ENCODE measurements at regions not wholly inside any gene's neighbourhood (a gene's known extent, or its start where the extent isn't known, plus 50 kb on each side); places are given as distances from the start of the nearest gene placed in this dataset.

DNA sequence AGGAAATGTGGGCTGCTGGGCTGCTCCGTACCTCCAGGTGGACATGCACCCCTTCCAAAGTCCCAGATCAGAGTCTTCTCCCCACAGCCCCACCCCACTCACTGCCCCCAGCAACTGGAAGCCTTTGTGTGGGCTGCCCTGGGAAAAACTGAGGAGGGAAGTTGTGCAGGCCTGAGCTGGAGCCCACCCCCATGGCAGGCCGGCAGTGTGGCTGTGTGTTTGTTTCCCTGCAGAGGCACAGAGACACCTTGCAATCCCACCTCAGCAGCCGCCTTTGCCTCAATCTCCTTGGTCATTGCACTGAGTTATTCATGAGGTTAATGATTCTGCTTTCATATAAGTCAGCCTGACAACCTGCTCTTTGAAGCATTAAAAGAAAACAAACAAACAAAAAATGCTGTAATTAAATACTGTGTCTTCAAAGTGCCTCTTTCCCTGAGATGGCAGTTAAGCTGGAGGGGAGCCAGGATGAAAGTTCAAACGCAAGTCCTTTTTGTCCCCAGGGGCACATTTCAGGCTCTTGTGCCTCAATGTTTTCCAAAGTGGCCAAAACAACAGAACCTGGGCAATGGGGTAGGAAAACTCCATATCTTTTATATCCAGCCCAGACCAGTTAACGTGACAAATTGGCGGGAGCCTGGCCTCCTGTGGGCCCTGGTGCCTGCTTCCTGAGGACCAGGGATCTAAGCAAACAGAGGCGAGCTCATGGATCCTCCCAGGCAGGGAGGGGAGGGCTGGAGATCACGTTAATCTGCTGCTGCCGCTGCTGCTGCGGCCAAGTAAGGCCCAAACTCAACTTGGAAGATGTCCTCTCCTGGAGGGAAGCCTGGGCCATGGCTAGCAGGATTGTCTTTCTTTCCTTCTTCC lies 51.9 kb upstream of the TSPAN11 start:
- peaks cover 9% of the 10 kb centered on the region for H3K27me3 Mint-ChIP-seq
- H3K27ac Mint-ChIP-seq, result no peak overlapping the region
- no peaks in the 10 kb centered on the region for H3K4me1 Mint-ChIP-seq
- ChIA-PET POLR2A (no interaction called here), CTCF (no interaction called here)
- H3K9me3 Mint-ChIP-seq, result no peaks in the 10 kb centered on the region
- H3K4me3 Mint-ChIP-seq, result no peak overlapping the region
- no peaks in the 10 kb centered on the region for H3K36me3 Mint-ChIP-seq (ENCODE audit: low read depth)
- DNase-seq, result no peak

DNA sequence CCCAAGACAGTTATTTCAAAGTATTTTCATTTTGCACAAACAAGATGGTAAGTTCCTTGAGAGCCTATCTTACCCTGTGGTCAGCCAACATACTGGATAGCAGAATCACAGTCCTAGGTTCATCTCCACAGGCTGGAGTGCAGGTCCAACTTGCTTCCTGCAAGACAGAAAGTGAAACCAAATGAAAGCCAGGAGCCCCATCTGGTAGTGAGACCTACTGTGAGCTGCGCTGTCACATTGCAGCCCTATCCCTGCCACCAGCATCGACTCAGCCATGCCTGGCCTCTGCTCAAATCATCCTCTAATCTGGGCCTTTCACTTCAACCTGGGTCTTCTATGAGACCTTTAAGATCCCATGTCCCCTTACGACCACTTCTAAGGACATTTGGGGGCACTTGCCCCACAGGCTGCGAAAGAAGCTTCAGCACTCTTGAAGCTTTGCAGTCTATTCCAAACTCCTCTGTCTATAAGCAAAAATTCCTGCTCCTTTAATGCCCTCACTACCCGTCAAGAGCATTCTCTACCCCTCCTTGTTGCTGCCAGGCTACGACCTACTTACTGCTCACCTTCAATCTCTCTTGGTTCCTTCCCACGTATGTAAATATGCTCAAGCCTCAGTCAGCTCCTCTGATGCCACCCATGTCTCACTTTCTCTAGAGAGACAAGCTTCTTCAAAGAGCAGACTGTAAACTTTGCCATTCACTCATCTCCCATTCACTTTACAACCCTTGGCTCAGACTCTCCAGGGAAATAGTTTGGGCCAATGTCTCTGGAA lies 55.9 kb upstream of the TSPAN11 start:
- H3K4me1 Mint-ChIP-seq, result no peaks in the 10 kb centered on the region
- CTCF ChIA-PET, result no interaction called here
- peaks cover 13% of the 10 kb centered on the region for H3K27me3 Mint-ChIP-seq
- no peak for DNase-seq
- no peak overlapping the region for H3K27ac Mint-ChIP-seq
- no peaks in the 10 kb centered on the region for H3K36me3 Mint-ChIP-seq (ENCODE audit: low read depth)
- POLR2A ChIA-PET, result no interaction called here
- peaks cover 4% of the 10 kb centered on the region for H3K9me3 Mint-ChIP-seq
- no peak overlapping the region for H3K4me3 Mint-ChIP-seq

DNA sequence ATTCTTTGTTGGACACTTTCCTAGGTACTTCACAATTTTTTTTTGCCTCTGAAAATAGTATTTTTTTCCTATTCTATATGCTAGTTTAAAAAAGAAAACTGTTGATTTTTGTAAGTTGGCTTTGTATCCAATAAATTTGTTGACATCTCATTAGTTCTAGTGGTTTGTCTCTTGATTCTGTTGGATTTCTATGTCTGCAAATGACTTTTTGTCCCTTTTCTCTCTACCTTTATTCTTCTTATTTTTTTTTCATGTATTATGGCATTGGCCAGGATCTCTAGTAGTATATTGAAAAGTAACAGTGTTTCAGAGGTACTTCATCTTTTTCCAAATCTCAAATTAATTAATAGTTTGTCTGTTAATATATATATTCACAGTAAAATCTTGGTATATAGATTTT lies 59.1 kb upstream of the TSPAN11 start:
- Mint-ChIP-seq H3K4me3 (no peak overlapping the region), H3K4me1 (no peaks in the 10 kb centered on the region), H3K27ac (no peak overlapping the region), H3K36me3 (ENCODE audit: low read depth) (no peaks in the 10 kb centered on the region), H3K9me3 (peaks cover 4% of the 10 kb centered on the region), H3K27me3 (peaks cover 13% of the 10 kb centered on the region)
- ChIA-PET POLR2A (no interaction called here), CTCF (no interaction called here)
- DNase-seq, result no peak

DNA sequence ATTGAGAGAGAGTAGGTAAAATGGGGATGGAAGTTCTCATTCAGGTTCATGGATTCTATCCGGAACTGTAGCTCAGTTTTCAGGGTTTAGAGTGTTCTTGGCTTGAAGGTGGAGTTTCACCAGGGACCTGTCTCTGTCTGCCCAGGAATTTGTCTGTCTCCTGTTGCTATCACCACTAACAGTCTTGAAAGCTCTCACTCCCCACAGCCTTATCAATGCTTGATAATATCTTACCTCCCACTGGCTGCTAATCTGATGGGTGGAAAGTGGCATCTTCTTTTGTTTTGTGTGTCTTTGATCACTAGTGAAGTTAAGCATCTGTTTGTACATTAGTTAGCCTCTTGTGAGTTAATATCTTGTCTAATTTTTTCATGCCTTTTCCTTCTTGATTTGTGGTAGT lies 60.3 kb upstream of the TSPAN11 start:
- Mint-ChIP-seq H3K4me3 (no peak overlapping the region), H3K4me1 (no peaks in the 10 kb centered on the region), H3K27me3 (peaks cover 13% of the 10 kb centered on the region), H3K27ac (no peak overlapping the region), H3K36me3 (ENCODE audit: low read depth) (no peaks in the 10 kb centered on the region), H3K9me3 (peaks cover 4% of the 10 kb centered on the region)
- DNase-seq, result no peak
- ChIA-PET CTCF (no interaction called here), POLR2A (no interaction called here)

DNA sequence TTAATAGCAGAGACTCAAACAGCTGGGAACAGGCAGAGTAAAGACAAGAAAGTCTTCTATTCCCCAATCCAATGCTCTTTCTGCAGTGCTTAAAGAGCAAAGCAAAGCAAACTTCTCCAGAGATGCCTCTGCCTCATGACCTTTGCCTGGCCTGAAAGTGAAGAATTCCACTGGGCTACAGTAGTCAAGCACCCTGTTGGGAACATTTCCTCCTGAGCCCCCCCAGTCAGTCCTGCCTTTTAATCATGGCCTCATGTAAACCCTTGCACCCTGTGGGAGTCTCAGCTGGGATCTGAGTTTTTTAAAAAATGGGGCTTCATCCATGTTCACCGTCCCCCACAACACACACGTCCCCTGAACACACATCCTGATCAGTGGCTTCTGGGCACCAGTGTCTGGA lies 62.7 kb upstream of the TSPAN11 start:
- H3K9me3 Mint-ChIP-seq, result peaks cover 4% of the 10 kb centered on the region
- no peaks in the 10 kb centered on the region for H3K4me1 Mint-ChIP-seq
- POLR2A ChIA-PET, result no interaction called here
- peaks cover 10% of the 10 kb centered on the region for H3K27me3 Mint-ChIP-seq
- no peak overlapping the region for H3K4me3 Mint-ChIP-seq
- H3K27ac Mint-ChIP-seq, result no peak overlapping the region
- H3K36me3 Mint-ChIP-seq (ENCODE audit: low read depth), result no peaks in the 10 kb centered on the region
- CTCF ChIA-PET, result no interaction called here
- DNase-seq, result no peak

DNA sequence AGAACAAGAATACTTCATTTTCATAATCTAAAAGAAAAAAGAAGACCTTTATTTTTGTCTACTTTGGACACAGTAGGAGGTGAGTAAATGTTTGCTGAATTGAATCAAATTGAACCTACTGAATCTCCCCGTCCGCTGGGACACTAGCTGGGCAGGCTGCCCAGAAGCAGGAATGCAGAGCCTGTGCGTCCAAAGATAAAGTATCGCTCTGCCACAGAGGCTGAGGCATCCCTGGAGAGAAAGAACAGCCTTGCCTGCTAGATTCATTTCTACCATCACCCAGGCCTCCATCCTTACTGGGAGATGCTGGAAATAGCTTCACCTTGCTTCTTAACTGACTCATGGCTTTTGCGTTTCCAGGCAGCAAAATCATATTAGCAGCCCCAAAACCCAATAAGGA lies 64.1 kb upstream of the TSPAN11 start:
- POLR2A ChIA-PET, result no interaction called here
- no peak for DNase-seq
- peaks cover 4% of the 10 kb centered on the region for H3K9me3 Mint-ChIP-seq
- H3K27me3 Mint-ChIP-seq, result peaks cover 9% of the 10 kb centered on the region
- H3K4me1 Mint-ChIP-seq, result no peaks in the 10 kb centered on the region
- CTCF ChIA-PET, result interaction anchor here (0.9 to 1.2 kb wide), 2 partner anchors 15 to 18 kb away, joined by 4 read pairs; no protein-coding TSS in a partner anchor
- no peaks in the 10 kb centered on the region for H3K36me3 Mint-ChIP-seq (ENCODE audit: low read depth)
- no peak overlapping the region for H3K4me3 Mint-ChIP-seq
- no peak overlapping the region for H3K27ac Mint-ChIP-seq

DNA sequence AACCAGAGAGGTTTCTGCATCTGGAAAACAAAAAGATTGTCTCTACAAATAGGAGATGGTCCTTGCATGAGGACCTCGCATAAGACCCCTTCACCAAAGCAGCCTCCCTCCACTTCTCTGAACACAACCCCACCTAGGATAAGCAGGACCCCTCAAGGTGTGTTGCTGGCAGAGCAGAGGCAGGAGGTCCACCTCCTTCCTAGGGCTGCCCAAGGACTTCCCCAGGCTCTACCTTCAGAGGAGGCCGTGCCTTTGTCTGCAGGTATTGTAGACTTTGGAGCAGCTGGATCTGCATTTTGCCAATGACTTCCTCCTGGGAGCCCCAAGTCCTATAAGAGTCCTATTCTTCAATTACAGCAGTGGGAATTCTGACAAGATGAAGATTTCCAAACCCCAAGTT lies 67.3 kb upstream of the TSPAN11 start:
- CTCF ChIA-PET, result interaction anchor here (1.1 kb wide), 1 partner anchor 12 kb away, joined by 4 read pairs; no protein-coding TSS in a partner anchor
- Mint-ChIP-seq H3K27me3 (peaks cover 3% of the 10 kb centered on the region), H3K27ac (no peak overlapping the region), H3K36me3 (ENCODE audit: low read depth) (no peaks in the 10 kb centered on the region), H3K4me1 (no peaks in the 10 kb centered on the region), H3K4me3 (no peak overlapping the region), H3K9me3 (no peaks in the 10 kb centered on the region)
- POLR2A ChIA-PET, result interaction anchor here (0.7 kb wide), 1 partner anchor 260 kb away, joined by 3 read pairs; no protein-coding TSS in a partner anchor
- no peak for DNase-seq

DNA sequence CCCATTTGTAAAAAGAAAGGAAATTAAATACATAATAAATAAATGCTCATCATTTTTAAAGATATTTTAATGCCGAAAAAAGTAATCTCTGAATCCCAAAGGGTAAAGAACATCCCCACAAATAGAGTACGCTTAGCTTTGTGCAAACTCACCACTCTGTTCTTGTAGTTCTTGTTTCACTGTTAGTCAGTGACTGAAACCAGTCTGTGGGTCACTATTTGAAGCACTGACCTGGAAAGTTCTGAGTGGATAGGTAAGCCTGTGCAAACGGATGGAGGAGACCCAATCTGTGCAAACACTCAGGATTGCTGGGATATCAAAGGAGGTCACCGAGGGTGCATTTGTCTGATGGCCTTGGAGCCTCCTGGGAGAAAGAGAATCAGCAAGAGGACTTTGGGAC lies 68.1 kb upstream of the TSPAN11 start:
- Mint-ChIP-seq H3K4me1 (no peaks in the 10 kb centered on the region), H3K9me3 (no peaks in the 10 kb centered on the region), H3K4me3 (no peak overlapping the region), H3K36me3 (ENCODE audit: low read depth) (no peaks in the 10 kb centered on the region), H3K27me3 (peaks cover 3% of the 10 kb centered on the region), H3K27ac (no peak overlapping the region)
- ChIA-PET POLR2A (no interaction called here), CTCF (no interaction called here)
- no peak for DNase-seq

DNA sequence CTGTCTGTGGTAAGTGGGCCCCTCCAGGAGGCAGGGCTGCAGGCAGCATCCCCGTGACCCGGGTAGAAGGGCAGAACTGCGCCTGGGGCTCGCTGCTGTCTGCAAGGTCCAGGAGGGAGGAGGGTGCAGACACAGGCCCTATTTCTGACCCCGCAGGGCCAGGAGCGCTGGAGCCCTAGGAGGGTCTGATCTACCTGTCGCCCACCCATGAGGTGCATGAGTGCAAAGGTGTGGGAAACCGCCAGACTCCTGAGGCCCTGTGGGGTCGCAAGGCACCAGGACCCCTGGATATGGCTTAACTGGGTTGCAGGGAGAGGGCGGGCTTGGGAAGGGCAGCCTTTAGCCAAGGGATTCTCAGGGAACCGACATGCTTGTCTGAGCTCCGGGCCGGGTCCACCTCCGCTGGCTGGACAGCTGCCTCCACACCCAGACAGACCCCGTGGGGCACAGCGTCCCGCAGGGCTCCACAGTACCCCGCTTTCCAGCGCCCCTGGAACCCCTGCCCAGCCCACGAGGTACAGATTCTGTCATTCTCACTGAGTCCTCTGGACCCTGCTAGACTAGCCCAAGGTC lies 72.9 kb upstream of the TSPAN11 start:
- H3K27me3 Mint-ChIP-seq, result peaks cover 3% of the 10 kb centered on the region
- CTCF ChIA-PET, result no interaction called here
- DNase-seq, result no peak
- H3K4me1 Mint-ChIP-seq, result peaks cover 6% of the 10 kb centered on the region
- no peak overlapping the region for H3K4me3 Mint-ChIP-seq
- no peaks in the 10 kb centered on the region for H3K36me3 Mint-ChIP-seq (ENCODE audit: low read depth)
- no peaks in the 10 kb centered on the region for H3K9me3 Mint-ChIP-seq
- no peak overlapping the region for H3K27ac Mint-ChIP-seq
- POLR2A ChIA-PET, result no interaction called here

DNA sequence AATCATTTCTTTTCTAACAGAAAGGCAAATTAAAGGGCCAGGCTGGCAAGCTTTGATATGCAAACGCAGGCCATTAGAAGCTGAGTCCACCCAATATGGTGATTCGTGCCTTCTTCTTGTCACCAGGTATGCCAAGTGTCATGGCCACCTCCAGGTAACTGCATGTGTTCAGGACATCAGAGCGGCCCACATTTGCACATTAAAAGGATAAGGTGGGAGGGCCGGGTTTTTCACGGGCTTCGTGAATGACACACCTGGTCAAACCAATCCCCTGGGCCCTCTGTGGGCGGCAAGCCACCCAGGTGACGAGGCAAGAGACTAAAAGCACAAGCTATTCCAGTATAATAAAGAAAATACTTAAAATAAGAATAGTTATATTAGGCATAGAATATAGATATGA lies 75.9 kb upstream of the TSPAN11 start:
- no peak for DNase-seq
- CTCF ChIA-PET, result interaction anchor here (1.0 to 6.1 kb wide), 5 partner anchors 135 to 421 kb away, joined by 3 to 43 read pairs (median 4); partner anchors contain the start of gene DDX11
- H3K27ac Mint-ChIP-seq, result no peak overlapping the region
- H3K4me1 Mint-ChIP-seq, result peaks cover 6% of the 10 kb centered on the region
- no peaks in the 10 kb centered on the region for H3K27me3 Mint-ChIP-seq
- no peaks in the 10 kb centered on the region for H3K9me3 Mint-ChIP-seq
- H3K36me3 Mint-ChIP-seq (ENCODE audit: low read depth), result no peaks in the 10 kb centered on the region
- no peak overlapping the region for H3K4me3 Mint-ChIP-seq
- POLR2A ChIA-PET, result no interaction called here

DNA sequence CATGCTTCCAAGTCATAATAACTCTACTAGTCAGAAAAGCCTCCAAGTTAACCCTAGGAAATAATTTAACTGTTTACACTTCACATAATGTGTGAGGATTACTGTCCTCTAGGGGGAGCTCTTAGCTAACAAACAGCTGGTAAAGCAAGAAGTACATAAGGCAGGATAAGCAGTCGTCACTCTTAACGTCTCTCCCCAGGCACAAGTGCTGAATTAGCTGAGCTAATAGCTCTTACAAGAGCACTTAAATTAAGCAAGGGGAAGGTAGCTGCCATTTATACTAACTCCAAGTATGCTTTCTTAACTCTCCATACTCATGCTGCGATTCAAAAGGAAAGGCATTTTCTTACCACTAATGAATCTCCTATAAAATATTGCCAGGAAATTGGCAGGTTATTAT lies 79.3 kb upstream of the TSPAN11 start:
- DNase-seq, result peak; percentile 20
- ChIA-PET CTCF (interaction anchor here (0.6 to 6.1 kb wide), 20 partner anchors 9 to 1328 kb away, joined by 3 to 43 read pairs (median 4); partner anchors contain the start of gene DDX11), POLR2A (interaction anchor here (2.7 kb wide), 1 partner anchor 425 kb away, joined by 8 read pairs; no protein-coding TSS in a partner anchor)
- Mint-ChIP-seq H3K27me3 (peaks cover 2% of the 10 kb centered on the region), H3K9me3 (no peaks in the 10 kb centered on the region), H3K36me3 (ENCODE audit: low read depth) (no peaks in the 10 kb centered on the region), H3K27ac (no peak overlapping the region), H3K4me1 (peaks cover 6% of the 10 kb centered on the region), H3K4me3 (no peak overlapping the region)

DNA sequence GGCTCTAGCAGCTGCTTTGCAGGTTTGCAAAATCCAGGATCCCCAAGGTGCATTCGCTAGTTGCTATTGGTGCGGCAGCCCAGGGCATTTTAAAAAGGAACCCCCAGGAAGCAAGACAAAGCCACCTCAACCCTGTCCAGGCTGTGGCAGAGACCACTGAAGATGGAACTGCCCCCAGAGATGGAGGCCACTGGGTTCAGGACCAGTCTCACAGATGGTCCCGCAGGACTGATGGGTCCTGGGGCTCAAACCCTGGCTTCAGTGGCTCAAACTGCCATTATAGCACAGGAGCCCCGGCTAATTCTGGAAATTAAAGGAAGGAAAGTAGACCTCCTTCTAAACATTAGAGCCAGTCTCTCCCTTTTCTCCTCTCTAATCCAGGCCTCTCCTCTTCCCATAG lies 79.8 kb upstream of the TSPAN11 start:
- Mint-ChIP-seq H3K4me3 (no peak overlapping the region), H3K4me1 (peaks cover 4% of the 10 kb centered on the region), H3K27me3 (peaks cover 2% of the 10 kb centered on the region), H3K27ac (no peak overlapping the region), H3K36me3 (ENCODE audit: low read depth) (no peaks in the 10 kb centered on the region), H3K9me3 (no peaks in the 10 kb centered on the region)
- DNase-seq, result no peak
- ChIA-PET POLR2A (interaction anchor here (2.7 kb wide), 1 partner anchor 426 kb away, joined by 8 read pairs; no protein-coding TSS in a partner anchor), CTCF (interaction anchor here (0.7 to 6.1 kb wide), 16 partner anchors 9 to 1327 kb away, joined by 3 to 43 read pairs (median 3); partner anchors contain the start of gene DDX11)

DNA sequence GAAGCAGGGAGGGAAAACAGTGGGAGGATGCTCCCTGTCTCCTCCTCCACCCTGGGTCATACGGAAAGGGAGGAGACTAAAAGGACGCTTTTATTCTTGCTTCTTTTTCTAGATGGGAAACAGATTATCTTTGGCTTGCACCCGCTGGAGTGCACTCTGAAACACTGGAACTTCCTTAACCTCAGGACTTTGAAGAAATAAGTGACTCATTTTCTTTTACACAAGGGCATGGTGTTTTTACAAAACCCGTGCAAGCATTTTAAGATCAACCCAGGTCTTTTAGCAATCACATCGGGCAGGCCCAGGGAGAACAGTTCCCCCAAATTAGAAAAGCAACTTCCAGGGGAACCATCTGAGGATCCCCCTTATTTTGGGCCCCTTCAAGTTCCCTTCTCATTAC lies 80.9 kb upstream of the TSPAN11 start:
- ChIA-PET CTCF (interaction anchor here (1.3 to 4.3 kb wide), 3 partner anchors 134 to 394 kb away, joined by 3 to 43 read pairs (median 35); no protein-coding TSS in a partner anchor), POLR2A (interaction anchor here (2.7 kb wide), 1 partner anchor 427 kb away, joined by 8 read pairs; no protein-coding TSS in a partner anchor)
- Mint-ChIP-seq H3K27me3 (peaks cover 2% of the 10 kb centered on the region), H3K9me3 (no peaks in the 10 kb centered on the region), H3K36me3 (ENCODE audit: low read depth) (no peaks in the 10 kb centered on the region), H3K4me1 (no peaks in the 10 kb centered on the region), H3K4me3 (no peak overlapping the region), H3K27ac (no peak overlapping the region)
- DNase-seq, result no peak

Measured in activated CD4-positive, alpha-beta memory T cell treated with anti-CD3 and anti-CD28 coated beads, Interleukin-2, amount 10 ng/mL, durations not matched to agents 7 days and 5 days (primary cell).